Panc1 (cell line): ENCODE measurements at regions not wholly inside any gene's neighbourhood (a gene's known extent, or its start where the extent isn't known, plus 50 kb on each side); places are given as distances from the start of the nearest gene placed in this dataset.

Experiments used
- CTCF ChIP-seq: fragments of 450-650 bp; IDR thresholded peaks from 2 replicates; pipeline ENCODE4 v1.5.1; 2017; ENCODE audit warnings: mild to moderate bottlenecking
- POLR2AphosphoS5 ChIP-seq: IDR thresholded peaks from 2 replicates; pipeline ENCODE4 v1.6.1; 2012; ENCODE audit warnings: mild to moderate bottlenecking, low read depth, low read length, moderate library complexity
- REST ChIP-seq, 2 experiments: IDR thresholded peaks; 2 replicates each; pipeline ENCODE4 v1.6.1; 2011 to 2012; ENCODE audit warnings: low read depth in 2 of 2, control low read depth in 1 of 2, low read length in 1 of 2, mild to moderate bottlenecking in 1 of 2, moderate library complexity in 1 of 2; ENCODE audit not compliant: insufficient read depth in 1 of 2
- SIN3A ChIP-seq: IDR thresholded peaks from 2 replicates; pipeline ENCODE4 v1.6.1; 2012; ENCODE audit warnings: low read depth, mild to moderate bottlenecking, low read length, moderate library complexity, borderline replicate concordance; ENCODE audit not compliant: insufficient read depth

- TF ChIP-seq CTCF (no peak), REST (IDR thresholded peaks at IDR 0.05; ENCODE audit: insufficient read depth in 1 of 2, low read depth in 2 of 2, low read length in 1 of 2) (no peak), POLR2AphosphoS5 (no peak), SIN3A (no peak)
Observed at GRCh38 chr2:129892360-129892759, 87.1 kb upstream of the RAB6C start.
